Ectodermal cell (in vitro differentiated cells): ENCODE measurements at regions not wholly inside any gene's neighbourhood (a gene's known extent, or its start where the extent isn't known, plus 50 kb on each side); places are given as distances from the start of the nearest gene placed in this dataset.

Experiments
- H3K27ac ChIP-seq: 2 replicates; pipeline ENCODE4 v1.7.0; 2013; ENCODE audit warnings: mild to moderate bottlenecking, low read depth, low read length; ENCODE audit not compliant: insufficient read depth, poor library complexity, severe bottlenecking
- H3K27me3 ChIP-seq: 2 replicates; pipeline ENCODE4 v1.7.0; 2013; ENCODE audit warnings: mild to moderate bottlenecking, low read length; ENCODE audit not compliant: insufficient read depth, control insufficient read depth, poor library complexity, severe bottlenecking
- H3K36me3 ChIP-seq: one replicate; pipeline ENCODE4 v1.7.0; 2013; ENCODE audit warnings: low read length; ENCODE audit not compliant: control insufficient read depth, insufficient read depth
- H3K4me1 ChIP-seq: one replicate; pipeline ENCODE4 v1.7.0; 2013; ENCODE audit warnings: low read length; ENCODE audit not compliant: control insufficient read depth, insufficient read depth
- H3K4me3 ChIP-seq: 2 replicates; pipeline ENCODE4 v1.7.0; 2013; ENCODE audit warnings: low read depth, low read length, control low read depth; ENCODE audit not compliant: insufficient read depth
- H3K9me3 ChIP-seq: 2 replicates; pipeline ENCODE4 v1.7.0; 2013; ENCODE audit warnings: mild to moderate bottlenecking, low read length, moderate library complexity; ENCODE audit not compliant: control insufficient read depth
- WGBS, 2 experiments: methylation state at CpG; one replicate each; pipeline ENCODE4 v1.1.7; 2013; ENCODE audit warnings: missing lambda C conversion rate in 2 of 2; 5-methylcytosine and 5-hydroxymethylcytosine counted together

DNA sequence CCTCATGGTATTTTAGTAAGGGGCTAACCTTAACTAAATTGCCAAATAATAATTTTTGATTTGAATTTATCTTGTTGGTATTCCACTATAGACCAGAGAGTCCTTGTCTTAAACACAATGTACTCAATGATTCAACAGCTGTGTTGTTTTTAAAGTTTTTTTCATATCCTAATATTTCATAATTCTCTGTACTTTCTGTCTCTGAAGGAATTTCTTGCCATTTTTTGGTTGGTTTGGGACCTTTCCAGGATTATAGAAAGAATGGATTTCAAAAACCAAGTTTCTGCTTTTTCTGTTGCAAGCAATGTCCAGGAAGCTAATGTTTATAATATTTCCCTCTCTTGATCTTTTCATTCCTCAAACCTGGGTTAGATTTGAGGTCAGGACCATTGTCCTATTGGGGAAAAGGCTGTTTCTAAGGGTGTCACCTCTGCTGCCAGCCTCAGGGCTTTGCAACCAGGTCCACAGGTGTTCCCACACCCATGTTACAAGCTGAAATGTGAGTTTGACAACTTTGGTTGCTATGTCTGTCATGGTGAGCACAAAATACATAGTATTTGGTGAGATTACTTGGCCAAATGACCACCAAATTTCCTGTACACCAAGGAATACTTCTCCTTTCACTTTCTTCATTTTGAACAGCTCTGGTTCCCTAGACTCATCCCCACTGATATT lies 363.7 kb upstream of the RGMA start:
- no peak overlapping the region for H3K4me3 ChIP-seq

GRCh38 chr15:93451822-93452221 lies 362.8 kb upstream of the RGMA start:
- no peaks in the 10 kb centered on the region for H3K27me3 ChIP-seq
- WGBS, 2 experiments = 84% methylated on average over 2 of the region's 2 CpGs
- H3K4me3 ChIP-seq = no peak overlapping the region
- peaks cover 14% of the 10 kb centered on the region for H3K4me1 ChIP-seq
- H3K27ac ChIP-seq = no peak overlapping the region
- no peaks in the 10 kb centered on the region for H3K9me3 ChIP-seq
- no peaks in the 10 kb centered on the region for H3K36me3 ChIP-seq

More for the DNA sequence above, 363.7 kb upstream of the RGMA start:
- H3K36me3 ChIP-seq = no peaks in the 10 kb centered on the region
- no peaks in the 10 kb centered on the region for H3K9me3 ChIP-seq
- no peaks in the 10 kb centered on the region for H3K27me3 ChIP-seq
- no peak overlapping the region for H3K27ac ChIP-seq
- peaks cover 14% of the 10 kb centered on the region for H3K4me1 ChIP-seq

DNA sequence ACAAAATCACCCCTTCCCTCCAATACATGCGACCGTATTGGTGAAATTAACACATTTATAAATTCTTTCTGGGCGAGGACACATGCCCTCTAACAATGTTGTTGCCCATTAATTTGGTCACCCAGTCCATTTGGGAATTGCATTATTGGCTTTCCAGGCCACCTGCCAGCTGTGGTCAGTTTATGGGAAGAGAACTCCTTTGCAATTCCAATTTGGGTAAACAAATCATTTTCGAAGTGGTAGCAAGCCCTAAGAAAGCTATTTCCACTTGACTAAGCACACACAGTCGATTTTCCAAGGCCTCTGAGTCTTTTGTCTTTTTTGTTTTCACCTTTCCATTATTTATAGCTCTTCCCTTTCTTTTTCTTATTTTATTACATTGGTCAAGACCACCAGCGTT lies 362.3 kb upstream of the RGMA start:
- H3K27ac ChIP-seq = no peak overlapping the region
- no peaks in the 10 kb centered on the region for H3K36me3 ChIP-seq
- 74 to 79% methylated on average over 5 to 6 of the region's 6 CpGs for WGBS, 2 experiments

DNA sequence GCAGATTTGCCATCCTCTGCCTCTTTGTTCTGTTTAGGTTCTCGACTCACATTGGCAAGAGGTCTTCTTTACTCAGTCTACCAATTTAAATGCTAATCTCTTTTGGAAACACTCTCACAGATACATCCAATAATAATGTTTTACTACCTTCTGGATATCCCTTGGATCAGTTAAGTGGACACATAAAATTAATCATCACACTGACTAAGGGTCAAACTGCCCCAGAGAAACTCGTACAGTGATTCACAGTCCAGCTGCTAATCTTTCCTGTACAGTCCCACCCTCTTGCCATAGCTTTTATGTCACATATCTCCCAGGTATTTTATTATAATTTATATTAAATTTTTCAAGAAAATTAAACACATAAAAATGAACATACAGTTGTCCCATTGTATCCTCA lies 360.8 kb upstream of the RGMA start:
- Histone ChIP-seq H3K4me1 (peaks cover 10% of the 10 kb centered on the region), H3K4me3 (no peak overlapping the region), H3K27me3 (no peaks in the 10 kb centered on the region), H3K36me3 (no peaks in the 10 kb centered on the region), H3K9me3 (no peaks in the 10 kb centered on the region), H3K27ac (no peak overlapping the region)
- WGBS, 2 experiments = 92 to 93% methylated on average over 2 of the region's 2 CpGs

More for the DNA sequence above, 362.3 kb upstream of the RGMA start:
- Histone ChIP-seq H3K9me3 (no peaks in the 10 kb centered on the region), H3K4me3 (no peak overlapping the region), H3K27me3 (no peaks in the 10 kb centered on the region), H3K4me1 (peaks cover 14% of the 10 kb centered on the region)

GRCh38 chr15:93438310-93438709 lies 349.3 kb upstream of the RGMA start:
- H3K4me1 ChIP-seq = peaks cover 6% of the 10 kb centered on the region
- no peaks in the 10 kb centered on the region for H3K9me3 ChIP-seq
- H3K27me3 ChIP-seq = no peaks in the 10 kb centered on the region
- no peak overlapping the region for H3K4me3 ChIP-seq
- 65 to 69% methylated on average over 4 of the region's 4 CpGs for WGBS, 2 experiments
- H3K27ac ChIP-seq = no peak overlapping the region
- peaks cover 3% of the 10 kb centered on the region for H3K36me3 ChIP-seq

DNA sequence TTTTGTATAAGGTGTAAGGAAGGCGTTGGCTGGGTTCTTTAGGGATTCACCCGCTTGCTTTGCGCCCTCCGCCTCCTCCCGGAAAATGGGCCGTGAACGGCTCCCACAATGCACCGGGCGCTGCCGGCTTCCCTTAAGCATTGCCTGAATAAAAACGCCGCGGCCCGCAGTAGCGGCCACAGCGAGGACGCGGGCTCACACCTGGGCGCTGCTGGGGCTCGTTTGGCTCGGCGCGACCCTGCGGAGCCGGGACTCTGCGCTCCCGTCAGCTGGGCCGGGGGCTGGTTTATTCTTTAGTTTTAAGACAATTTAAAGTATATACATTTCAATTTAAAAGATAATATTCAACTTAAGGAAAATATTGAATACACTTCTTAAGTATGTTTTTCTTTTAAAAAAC lies 343.5 kb upstream of the RGMA start:
- H3K9me3 ChIP-seq = no peaks in the 10 kb centered on the region
- H3K27ac ChIP-seq = no peak overlapping the region
- WGBS, 2 experiments = 90 to 91% methylated on average over 24 to 26 of the region's 28 CpGs
- no peaks in the 10 kb centered on the region for H3K27me3 ChIP-seq
- H3K4me3 ChIP-seq = no peak overlapping the region
- peaks cover 12% of the 10 kb centered on the region for H3K4me1 ChIP-seq
- peaks cover 8% of the 10 kb centered on the region for H3K36me3 ChIP-seq

DNA sequence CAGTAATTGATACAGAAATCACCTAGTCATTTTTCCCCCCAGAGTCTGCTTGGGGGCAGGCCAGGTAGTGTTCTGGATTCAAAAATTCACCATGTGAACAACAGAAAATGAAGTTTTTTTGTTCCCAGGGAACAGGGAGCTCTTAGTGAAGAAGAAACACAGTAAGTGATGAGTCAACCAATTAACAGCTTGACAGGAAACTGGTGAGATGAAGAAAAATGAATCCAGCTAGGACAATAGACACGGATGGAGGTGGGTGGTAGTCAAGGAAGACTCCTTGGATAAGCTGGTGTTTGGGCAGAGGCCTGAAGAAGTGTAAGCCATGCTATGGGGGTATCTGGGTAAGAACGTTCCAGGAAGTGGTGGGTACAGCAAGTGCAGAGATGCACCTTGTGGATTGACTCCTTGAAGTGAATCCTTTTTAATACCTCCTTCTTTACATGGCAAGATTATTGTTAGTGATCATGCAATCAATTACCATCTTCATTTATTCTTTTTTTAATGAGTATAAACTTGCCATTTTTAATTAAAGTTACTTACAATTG lies 339.9 kb upstream of the RGMA start:
- Histone ChIP-seq H3K27ac (no peak overlapping the region), H3K4me1 (peaks cover 6% of the 10 kb centered on the region), H3K9me3 (no peaks in the 10 kb centered on the region), H3K36me3 (peaks cover 8% of the 10 kb centered on the region), H3K4me3 (no peak overlapping the region), H3K27me3 (no peaks in the 10 kb centered on the region)
- WGBS, 2 experiments = 67 to 85% methylated on average over 2 of the region's 2 CpGs

DNA sequence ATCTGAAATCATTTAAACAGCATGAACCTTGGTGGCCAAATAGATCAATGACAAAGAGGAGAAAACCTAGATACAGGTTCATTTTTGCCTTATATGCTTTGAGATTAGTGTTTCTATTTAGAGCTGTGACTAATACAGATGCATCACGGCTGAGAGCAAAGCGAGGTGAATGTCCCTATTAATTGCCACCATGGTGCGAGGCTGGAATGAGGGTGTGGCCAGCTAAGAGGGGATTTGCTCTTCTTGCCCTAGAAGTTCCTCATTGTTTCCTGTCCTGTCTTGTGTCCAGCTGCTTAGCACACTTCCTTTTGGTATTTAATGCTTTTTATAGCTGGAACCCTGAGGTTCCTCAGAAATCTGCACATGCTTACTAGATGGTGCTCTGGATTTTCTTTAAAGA lies 339.1 kb upstream of the RGMA start:
- no peak overlapping the region for H3K4me3 ChIP-seq
- no peaks in the 10 kb centered on the region for H3K9me3 ChIP-seq
- peaks cover 6% of the 10 kb centered on the region for H3K4me1 ChIP-seq
- H3K36me3 ChIP-seq = peaks cover 9% of the 10 kb centered on the region
- H3K27me3 ChIP-seq = no peaks in the 10 kb centered on the region
- H3K27ac ChIP-seq = no peak overlapping the region
- WGBS, 2 experiments = 49 to 51% methylated on average over 3 of the region's 3 CpGs

DNA sequence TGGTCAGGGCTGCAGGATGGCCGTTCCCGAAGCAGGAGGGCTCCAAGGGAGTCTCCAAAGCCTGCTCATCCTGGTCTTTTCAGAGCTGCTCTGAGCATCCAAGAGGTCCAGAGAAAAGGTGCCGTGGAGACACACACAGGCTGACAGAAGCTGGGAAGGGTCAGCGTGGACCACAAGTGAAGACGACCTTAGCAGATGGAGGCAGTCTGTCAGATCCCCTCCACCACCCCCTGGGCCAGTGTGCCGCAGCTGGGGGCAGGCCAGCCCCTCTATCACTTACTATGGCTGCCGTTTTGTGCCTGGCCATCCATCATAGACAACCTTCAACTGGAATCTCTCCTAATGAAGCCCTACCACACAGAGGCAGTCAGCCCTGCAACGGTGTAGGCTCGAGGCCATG lies 335.1 kb upstream of the RGMA start:
- Histone ChIP-seq H3K4me1 (peaks cover 6% of the 10 kb centered on the region), H3K4me3 (no peak overlapping the region), H3K36me3 (peaks cover 3% of the 10 kb centered on the region), H3K27ac (no peak overlapping the region), H3K27me3 (no peaks in the 10 kb centered on the region), H3K9me3 (no peaks in the 10 kb centered on the region)
- WGBS, 2 experiments = 95% methylated on average over 9 of the region's 9 CpGs

GRCh38 chr15:93422476-93422875 lies 333.5 kb upstream of the RGMA start:
- Histone ChIP-seq H3K9me3 (no peaks in the 10 kb centered on the region), H3K4me1 (peaks cover 14% of the 10 kb centered on the region), H3K36me3 (peaks cover 3% of the 10 kb centered on the region), H3K4me3 (no peak overlapping the region), H3K27ac (no peak overlapping the region), H3K27me3 (no peaks in the 10 kb centered on the region)
- 93 to 95% methylated on average over 5 of the region's 5 CpGs for WGBS, 2 experiments
